Esophagus muscularis mucosa (tissue), 4 donors: ENCODE measurements at regions not wholly inside any gene's neighbourhood (a gene's known extent, or its start where the extent isn't known, plus 50 kb on each side); places are given as distances from the start of the nearest gene placed in this dataset.

Experiments
- DNase-seq: peaks from one replicate; pipeline ENCODE4 v3.0.0-alpha.2; 2017; ENCODE audit errors: extremely low spot score
- H3K27ac ChIP-seq, 4 donors: fragments of 200-600 bp; sonication (generic); replicated peaks in 1 of 4; 1 replicate in 3 of 4; 2 replicates in 1 of 4; pipeline ENCODE4 v1.5.1; 2016 to 2019; ENCODE audit warnings: mild to moderate bottlenecking in 1 of 4
- H3K27me3 ChIP-seq, 4 donors: fragments of 200-600 bp; sonication (generic); one replicate each; pipeline versions ENCODE4 v1.5.1 to v1.6.0; 2016 to 2019
- H3K36me3 ChIP-seq, 4 donors: fragments of 200-600 bp; sonication (generic); one replicate each; pipeline ENCODE4 v1.5.1; 2016 to 2019
- H3K4me1 ChIP-seq, 4 donors: fragments of 200-600 bp; sonication (generic); one replicate each; pipeline ENCODE4 v1.5.1; 2016 to 2019
- H3K4me3 ChIP-seq, 4 donors: fragments of 200-600 bp; sonication (generic); 1 replicate in 2 of 4; 2 replicates in 2 of 4; pipeline ENCODE4 v1.5.1; 2016 to 2019; ENCODE audit warnings: mild to moderate bottlenecking in 4 of 4, moderate library complexity in 1 of 4
- H3K9me3 ChIP-seq, 4 donors: fragments of 200-600 bp; sonication (generic); 1 replicate in 3 of 4; 2 replicates in 1 of 4; pipeline ENCODE4 v1.5.1; 2016 to 2019
- CTCF ChIP-seq, 3 experiments: fragments of 200-600 bp in 2 of 3; fragments of 450-650 bp in 1 of 3; sonication (generic) in 2 of 3; IDR thresholded peaks; one replicate each; pipeline ENCODE4 v1.5.1; 2017 to 2019; ENCODE audit warnings: antibody characterized with exemption in 3 of 3, mild to moderate bottlenecking in 2 of 3, moderate library complexity in 1 of 3
- EP300 ChIP-seq: sonication (generic); formaldehyde crosslinking; IDR thresholded peaks from one replicate; pipeline ENCODE4 v1.6.1; 2017; ENCODE audit warnings: antibody characterized with exemption
- POLR2A ChIP-seq: fragments of 450-650 bp; IDR thresholded peaks from one replicate; pipeline ENCODE4 v1.6.1; 2017; ENCODE audit warnings: antibody characterized with exemption, moderate library complexity, mild to moderate bottlenecking, low read depth
- POLR2AphosphoS5 ChIP-seq, 2 donors: sonication (generic); formaldehyde crosslinking; IDR thresholded peaks; one replicate each; pipeline ENCODE4 v1.6.1; 2017; ENCODE audit warnings: antibody characterized with exemption in 2 of 2
- WGBS: methylation state at CpG from one replicate; pipeline ENCODE4 v1.1.5; 2018; 5-methylcytosine and 5-hydroxymethylcytosine counted together
- intact Hi-C: fragments of 100-400 bp; cut with DNase I; formaldehyde crosslinking; loops from one replicate; pipeline ENCODE4 v1.15.1; 2023

GRCh38 chr2:219783359-219783975, 156.0 kb downstream of the SLC4A3 start:
- Histone ChIP-seq H3K36me3 (no peaks in the 10 kb centered on the region), H3K9me3 (no peaks in the 10 kb centered on the region), H3K27ac (no peak overlapping the region), H3K4me1 (no peaks in the 10 kb centered on the region), H3K4me3 (no peak overlapping the region), H3K27me3 (no peaks in the 10 kb centered on the region)
- intact Hi-C loops = no loop called here
- 82% methylated on average over 4 of the region's 4 CpGs for WGBS
- no peak for DNase-seq
- TF ChIP-seq POLR2AphosphoS5 (IDR thresholded peaks at IDR 0.05) (no peak), POLR2A (no peak), CTCF (IDR thresholded peaks at IDR 0.05) (no peak), EP300 (no peak)

GRCh38 chr2:219784178-219784577, 156.7 kb downstream of the SLC4A3 start:
- H3K36me3 ChIP-seq = no peaks in the 10 kb centered on the region
- no peak overlapping the region for H3K4me3 ChIP-seq
- TF ChIP-seq POLR2AphosphoS5 (IDR thresholded peaks at IDR 0.05) (no peak), CTCF (IDR thresholded peaks at IDR 0.05) (no peak), EP300 (no peak), POLR2A (no peak)
- no peaks in the 10 kb centered on the region for H3K9me3 ChIP-seq
- H3K27ac ChIP-seq = no peak overlapping the region
- H3K27me3 ChIP-seq = no peaks in the 10 kb centered on the region
- 77% methylated on average over 6 of the region's 6 CpGs for WGBS
- no peak for DNase-seq
- no peaks in the 10 kb centered on the region for H3K4me1 ChIP-seq
- intact Hi-C loops = no loop called here

GRCh38 chr2:219789476-219789875, 162.0 kb downstream of the SLC4A3 start:
- DNase-seq = no peak
- Histone ChIP-seq H3K27me3 (no peaks in the 10 kb centered on the region), H3K4me3 (no peak overlapping the region), H3K9me3 (no peaks in the 10 kb centered on the region), H3K4me1 (no peaks in the 10 kb centered on the region), H3K36me3 (no peaks in the 10 kb centered on the region), H3K27ac (no peak overlapping the region)
- intact Hi-C loops = no loop called here
- TF ChIP-seq CTCF (IDR thresholded peaks at IDR 0.05) (no peak), POLR2AphosphoS5 (IDR thresholded peaks at IDR 0.05) (no peak), POLR2A (no peak), EP300 (no peak)

GRCh38 chr2:219792446-219792845, 165.0 kb downstream of the SLC4A3 start:
- no peak for DNase-seq
- Histone ChIP-seq H3K27me3 (no peaks in the 10 kb centered on the region), H3K9me3 (no peaks in the 10 kb centered on the region), H3K4me1 (no peaks in the 10 kb centered on the region), H3K27ac (no peak overlapping the region), H3K4me3 (no peak overlapping the region), H3K36me3 (no peaks in the 10 kb centered on the region)
- 89% methylated on average over 4 of the region's 4 CpGs for WGBS
- intact Hi-C loops = no loop called here
- TF ChIP-seq POLR2AphosphoS5 (IDR thresholded peaks at IDR 0.05) (no peak), EP300 (no peak), CTCF (IDR thresholded peaks at IDR 0.05) (no peak), POLR2A (no peak)

GRCh38 chr2:219798430-219798829, 171.0 kb downstream of the SLC4A3 start:
- H3K27ac ChIP-seq = no peak overlapping the region
- intact Hi-C loops = no loop called here
- TF ChIP-seq POLR2A (no peak), CTCF (IDR thresholded peaks at IDR 0.05) (no peak), EP300 (no peak), POLR2AphosphoS5 (IDR thresholded peaks at IDR 0.05) (no peak)
- no peak overlapping the region for H3K4me3 ChIP-seq
- no peaks in the 10 kb centered on the region for H3K4me1 ChIP-seq
- H3K9me3 ChIP-seq = peaks cover 0 to 4% (median 0%) of the 10 kb centered on the region in 4 donors
- WGBS = 83% methylated on average over 2 of the region's 2 CpGs
- no peaks in the 10 kb centered on the region for H3K27me3 ChIP-seq
- H3K36me3 ChIP-seq = no peaks in the 10 kb centered on the region
- DNase-seq = no peak
